HG03442 (cell line): ENCODE measurements at regions not wholly inside any gene's neighbourhood (a gene's known extent, or its start where the extent isn't known, plus 50 kb on each side); places are given as distances from the start of the nearest gene placed in this dataset.

ENCODE experiments used
- ATAC-seq: cut with Tn5 transposase; IDR thresholded peaks from one replicate; pipeline ENCODE4 v1.9.1; 2021; ENCODE audit warnings: mild to moderate bottlenecking, moderate library complexity; ENCODE audit not compliant: unreplicated experiment

- no peak for ATAC-seq
These were observed 451.4 kb downstream of the WDR72 start for GRCh38 chr15:53307952-53308624.

GRCh38 chr15:53305554-53305953 lies 453.9 kb downstream of the WDR72 start:
- ATAC-seq, result no peak

- ATAC-seq, result no peak
These were observed 454.4 kb downstream of the WDR72 start for GRCh38 chr15:53305101-53305500.

GRCh38 chr15:53297828-53298227 lies 461.6 kb downstream of the WDR72 start:
- no peak for ATAC-seq

- ATAC-seq, result no peak
These were observed 462.9 kb downstream of the WDR72 start for GRCh38 chr15:53296603-53297002.

GRCh38 chr15:53295574-53295973 lies 463.9 kb downstream of the WDR72 start:
- no peak for ATAC-seq

- ATAC-seq, result no peak
These were observed 470.9 kb downstream of the WDR72 start for GRCh38 chr15:53288542-53288941.

GRCh38 chr15:53274630-53275029 lies 484.5 kb upstream of the ONECUT1 start:
- no peak for ATAC-seq

- ATAC-seq, result no peak
These were observed 482.0 kb upstream of the ONECUT1 start for GRCh38 chr15:53272116-53272515.

- ATAC-seq, result no peak
These were observed 476.0 kb upstream of the ONECUT1 start for GRCh38 chr15:53266176-53266575.

GRCh38 chr15:53260647-53261046 lies 470.5 kb upstream of the ONECUT1 start:
- no peak for ATAC-seq

- no peak for ATAC-seq
These were observed 466.3 kb upstream of the ONECUT1 start for GRCh38 chr15:53256457-53256856.

- no peak for ATAC-seq
These were observed 465.9 kb upstream of the ONECUT1 start for GRCh38 chr15:53256043-53256442.

GRCh38 chr15:53251996-53252395 lies 461.9 kb upstream of the ONECUT1 start:
- no peak for ATAC-seq

GRCh38 chr15:53251523-53251922 lies 461.4 kb upstream of the ONECUT1 start:
- ATAC-seq, result no peak

GRCh38 chr15:53247041-53247708 lies 457.0 kb upstream of the ONECUT1 start:
- ATAC-seq, result no peak

- ATAC-seq, result no peak
These were observed 456.3 kb upstream of the ONECUT1 start for GRCh38 chr15:53246404-53246803.

GRCh38 chr15:53233801-53234200 lies 443.7 kb upstream of the ONECUT1 start:
- ATAC-seq, result no peak

GRCh38 chr15:53230473-53230872 lies 440.3 kb upstream of the ONECUT1 start:
- ATAC-seq, result no peak

GRCh38 chr15:53226559-53226958 lies 436.4 kb upstream of the ONECUT1 start:
- no peak for ATAC-seq

- no peak for ATAC-seq
These were observed 435.6 kb upstream of the ONECUT1 start for GRCh38 chr15:53225781-53226180.

- no peak for ATAC-seq
These were observed 434.2 kb upstream of the ONECUT1 start for GRCh38 chr15:53224371-53224770.

GRCh38 chr15:53223815-53224214 lies 433.7 kb upstream of the ONECUT1 start:
- ATAC-seq, result no peak
